Stimulated activated CD8-positive, alpha-beta memory T cell treated with anti-CD3 and anti-CD28 coated beads, Interleukin-4, amount 100 ng/mL, for 4 hours (primary cell): ENCODE measurements at regions not wholly inside any gene's neighbourhood (a gene's known extent, or its start where the extent isn't known, plus 50 kb on each side); places are given as distances from the start of the nearest gene placed in this dataset.

Source experiments
- DNase-seq, 2 donors: peaks; one replicate each; pipeline ENCODE4 v3.0.0-alpha.2; 2020; ENCODE audit warnings: low read depth in 2 of 2, low spot score in 1 of 2

DNA sequence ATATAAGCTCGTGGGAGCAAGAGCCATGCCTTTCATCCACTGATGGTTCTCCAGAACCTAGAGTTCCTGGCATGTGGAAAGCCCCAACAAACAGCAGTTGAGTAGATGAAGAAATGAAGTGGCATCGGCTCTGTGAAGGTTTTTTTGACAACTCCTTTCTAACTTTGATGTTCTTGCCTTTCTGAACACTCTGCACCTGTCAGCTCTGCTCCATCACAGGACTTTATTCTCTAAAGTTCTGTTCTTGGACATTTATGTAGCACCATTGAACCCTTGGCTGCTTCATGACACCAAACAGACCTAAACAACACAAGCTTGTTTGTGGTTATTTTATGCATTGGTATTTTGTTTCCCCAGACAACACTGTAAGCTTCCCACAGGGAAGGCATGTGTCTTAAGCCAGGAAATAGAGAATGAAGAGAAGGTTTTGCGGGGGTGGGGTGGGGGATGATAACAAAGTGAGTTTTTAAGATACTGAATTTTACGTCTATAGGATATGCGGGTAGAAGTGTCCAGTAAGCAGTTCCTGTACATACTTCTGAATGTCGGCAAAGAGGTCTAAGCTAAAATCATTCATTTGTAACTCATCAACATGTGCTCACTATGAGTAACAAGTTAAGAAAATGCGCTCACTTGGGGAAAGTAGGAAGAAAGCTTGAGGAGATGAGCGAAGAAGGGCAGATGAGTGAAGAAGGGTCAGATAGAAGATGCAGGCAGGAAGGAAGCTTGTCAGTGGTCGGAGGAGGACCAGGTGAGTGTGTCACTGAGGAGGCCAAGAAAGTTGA lies 146.0 kb upstream of the PLEKHG7 start:
- DNase-seq = no peak

DNA sequence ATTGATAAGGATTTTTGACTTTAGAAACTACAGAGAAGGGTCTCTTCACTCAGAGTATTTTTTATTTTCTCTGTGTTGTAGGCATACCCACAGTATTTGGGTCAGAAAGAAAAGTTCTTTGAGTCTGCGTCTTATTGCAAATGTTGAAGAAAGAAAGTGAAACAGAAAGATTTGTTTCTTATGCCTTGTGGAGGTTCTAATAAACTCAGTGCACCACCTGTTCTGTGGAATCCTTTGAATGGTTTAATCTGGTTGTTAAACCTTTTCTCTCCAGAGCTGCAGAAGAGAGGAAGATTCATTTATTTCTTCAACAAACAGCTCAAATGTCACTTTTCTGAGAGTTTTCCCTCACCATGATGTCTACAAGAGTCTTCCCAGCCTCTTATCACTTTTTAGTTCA lies 146.6 kb upstream of the PLEKHG7 start:
- DNase-seq = no peak

DNA sequence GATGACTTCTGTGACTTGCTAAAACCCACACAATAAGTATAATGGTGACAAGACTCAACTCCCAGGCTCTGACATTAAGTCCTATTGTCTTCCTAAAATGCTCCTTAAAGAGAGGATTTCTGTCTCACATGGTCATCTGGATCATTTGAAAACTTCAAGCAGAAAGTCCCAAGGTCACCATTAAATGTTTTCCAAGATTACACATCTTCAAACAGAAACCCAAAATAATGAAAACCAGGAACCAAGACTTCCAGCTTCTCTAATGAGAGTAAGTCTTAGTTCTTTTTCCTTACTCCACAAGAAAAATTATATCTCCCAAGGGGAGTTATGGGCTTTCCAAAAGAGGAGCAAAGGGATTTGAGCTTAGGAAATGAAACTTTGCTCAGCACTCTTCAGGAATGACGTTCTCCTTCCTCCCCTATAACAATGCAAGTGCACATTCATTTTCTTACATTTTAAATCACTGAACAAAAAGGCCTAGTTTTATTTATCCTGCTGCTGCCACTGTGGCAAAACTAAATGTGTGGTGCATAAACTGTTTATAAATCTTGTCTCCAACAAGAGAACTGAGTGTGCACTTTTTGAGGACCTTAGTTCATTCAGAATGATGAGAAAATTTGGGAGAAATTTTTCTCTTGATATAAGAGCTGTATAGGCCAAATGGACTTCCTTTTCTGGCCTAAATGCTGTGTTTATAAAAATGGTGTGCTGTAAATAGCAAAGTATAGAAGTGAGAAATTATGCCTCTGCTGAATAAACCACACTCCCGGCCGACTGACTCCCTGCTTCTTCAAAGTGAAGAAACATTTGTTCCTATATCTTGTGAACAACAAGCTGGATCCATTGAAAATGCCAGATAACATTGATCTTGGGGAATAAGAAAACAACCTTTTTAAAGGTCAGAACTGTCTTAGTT lies 148.4 kb upstream of the PLEKHG7 start:
- DNase-seq = no peak

DNA sequence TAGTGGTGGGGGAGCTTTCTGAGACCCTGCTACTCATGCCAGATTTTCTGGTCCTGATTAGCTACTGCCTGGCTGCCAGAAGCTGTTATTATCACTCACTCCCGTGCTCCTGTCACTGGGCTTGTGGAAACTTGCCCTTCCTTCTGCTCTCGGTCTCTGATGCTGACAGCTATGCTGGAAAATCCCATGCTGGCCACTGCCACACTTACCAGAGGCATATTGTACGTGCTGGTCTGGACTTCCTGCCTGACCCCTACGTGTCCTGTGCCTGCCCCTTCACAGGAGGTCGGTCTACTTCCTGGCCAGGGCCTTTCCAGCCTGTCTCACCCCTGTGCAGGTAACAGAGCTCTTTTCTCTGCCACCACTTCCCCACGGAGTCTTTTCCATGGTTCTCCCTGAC lies 149.4 kb upstream of the PLEKHG7 start:
- DNase-seq = no peak

DNA sequence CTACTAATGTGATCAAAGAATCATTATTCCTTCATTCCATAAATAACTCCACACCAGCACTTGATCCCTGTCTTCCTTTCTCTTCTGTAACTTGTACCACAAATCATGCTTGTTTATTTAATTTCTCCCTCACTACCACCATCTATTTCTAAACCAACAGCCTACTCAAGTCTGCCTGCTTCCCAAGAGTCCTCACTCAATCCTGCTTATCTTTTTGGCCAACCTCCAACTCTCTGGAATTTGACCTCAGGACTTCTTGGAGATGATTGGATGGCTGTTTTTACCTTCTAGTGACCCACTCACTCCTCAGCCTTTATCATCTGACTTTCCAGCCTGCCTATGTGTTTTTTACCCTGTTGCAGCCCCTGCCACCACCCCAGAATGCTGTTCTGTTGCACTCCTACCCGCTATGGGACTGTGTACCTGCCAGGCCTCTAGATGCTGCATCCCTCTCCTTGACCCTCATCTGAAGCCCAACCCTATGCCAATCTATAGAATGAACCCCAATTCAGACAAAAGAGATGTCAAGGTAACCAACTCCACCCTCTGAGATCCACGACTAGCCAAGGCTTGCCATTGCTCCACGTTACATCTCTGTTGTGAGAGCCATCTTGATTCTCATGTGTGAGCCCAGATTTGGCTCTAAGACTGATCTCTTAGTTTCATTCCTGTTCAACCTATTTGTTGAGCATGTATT lies 150.2 kb upstream of the PLEKHG7 start:
- no peak for DNase-seq

DNA sequence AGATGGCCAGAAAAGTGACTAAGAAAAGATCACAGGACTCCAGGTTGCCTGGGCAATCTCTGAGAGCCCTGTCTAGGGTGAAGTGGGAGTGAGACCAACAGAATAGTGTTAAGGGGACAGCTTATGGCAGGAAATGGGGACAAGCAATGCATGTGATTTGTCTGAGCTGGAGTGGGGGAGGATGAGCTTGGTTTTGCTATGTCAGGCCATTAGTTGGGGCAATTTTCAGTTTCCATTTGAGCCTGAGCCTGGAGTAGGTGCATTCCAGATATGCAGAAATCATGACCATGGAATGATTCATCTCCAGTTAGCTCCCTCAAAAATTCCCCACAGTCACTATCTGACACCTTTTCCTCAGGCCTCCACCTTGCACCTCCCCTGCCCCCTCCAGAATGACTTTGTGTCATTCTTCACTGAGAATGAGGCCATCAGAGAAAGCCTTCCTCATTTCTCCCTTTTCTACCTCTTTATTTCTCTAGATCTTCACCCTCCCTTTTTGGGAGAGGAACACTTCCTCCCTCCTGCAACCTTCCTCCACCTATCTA lies 150.9 kb upstream of the PLEKHG7 start:
- no peak for DNase-seq

DNA sequence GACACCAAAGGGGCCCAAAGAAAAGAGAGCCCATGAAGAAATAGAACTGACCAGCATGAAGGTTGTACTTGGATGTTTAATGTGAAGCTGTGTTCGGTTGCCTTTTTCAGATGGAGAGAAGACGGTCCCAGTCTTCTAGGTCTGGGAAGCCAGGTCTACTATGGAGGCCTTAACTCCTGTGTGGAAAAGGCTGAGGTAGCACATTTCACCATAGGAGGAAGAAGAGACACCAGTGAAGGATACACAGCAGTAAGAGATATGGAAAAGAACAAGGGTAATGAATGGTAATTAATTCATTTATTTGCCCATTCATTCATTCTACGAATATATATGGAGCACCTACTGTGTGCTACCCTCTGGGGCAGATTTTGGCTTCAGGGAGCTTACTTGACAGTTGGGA lies 151.6 kb upstream of the PLEKHG7 start:
- DNase-seq = no peak

DNA sequence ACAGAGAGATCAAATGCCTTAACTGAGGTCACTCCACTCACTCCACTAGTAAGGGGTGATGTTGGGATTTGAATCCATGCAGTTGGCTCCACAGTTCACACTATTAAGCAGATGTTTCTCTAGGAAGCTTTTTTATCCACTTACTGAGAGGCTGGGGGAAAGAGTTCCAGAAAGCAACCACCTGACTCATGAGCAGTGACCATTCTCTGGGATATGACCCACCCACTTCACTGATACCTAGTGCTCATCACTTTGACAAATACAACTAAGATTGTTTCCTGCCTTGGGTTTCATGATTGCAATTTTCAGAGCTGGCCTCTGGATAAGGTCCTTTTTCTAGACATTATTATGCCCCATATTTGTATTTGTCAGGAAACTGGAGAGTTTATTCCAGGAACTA lies 152.1 kb upstream of the PLEKHG7 start:
- no peak for DNase-seq

DNA sequence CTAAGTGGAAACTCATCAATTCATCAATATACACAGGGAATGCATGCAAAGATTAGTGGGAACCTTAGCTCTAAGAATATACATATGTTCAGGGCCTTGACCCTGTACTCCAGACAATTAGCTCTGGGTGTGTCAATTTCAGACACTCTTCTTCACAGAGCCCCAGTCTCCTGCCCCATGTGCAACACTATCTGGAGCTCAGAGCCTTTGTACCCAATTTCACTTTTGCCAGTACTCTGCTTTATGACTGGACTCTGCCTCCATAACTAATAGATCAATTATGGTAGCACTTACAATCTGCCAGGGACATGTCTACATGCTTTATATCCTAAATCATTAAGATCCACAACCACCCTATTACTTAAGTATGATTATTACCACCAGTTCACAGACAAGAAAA lies 152.5 kb upstream of the PLEKHG7 start:
- DNase-seq = no peak

DNA sequence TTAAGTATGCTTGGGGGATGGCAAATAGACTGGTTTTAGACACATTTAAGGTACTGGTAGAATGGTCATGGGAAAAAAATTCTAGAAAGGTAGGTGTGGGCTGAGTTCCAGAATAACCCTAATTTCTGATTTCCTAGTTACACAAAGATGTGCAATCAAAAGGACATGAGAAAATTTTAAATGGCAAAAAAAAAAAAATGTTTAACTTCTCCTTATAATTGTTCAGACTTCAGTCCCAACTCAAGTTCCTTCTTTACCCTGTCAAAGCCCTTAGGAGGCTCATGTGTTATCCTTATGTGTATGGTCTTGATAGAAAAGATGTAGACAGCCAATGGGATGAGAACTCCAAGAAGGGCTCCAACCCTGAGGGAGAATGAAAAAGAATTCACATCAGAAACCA lies 153.3 kb upstream of the PLEKHG7 start:
- no peak for DNase-seq

DNA sequence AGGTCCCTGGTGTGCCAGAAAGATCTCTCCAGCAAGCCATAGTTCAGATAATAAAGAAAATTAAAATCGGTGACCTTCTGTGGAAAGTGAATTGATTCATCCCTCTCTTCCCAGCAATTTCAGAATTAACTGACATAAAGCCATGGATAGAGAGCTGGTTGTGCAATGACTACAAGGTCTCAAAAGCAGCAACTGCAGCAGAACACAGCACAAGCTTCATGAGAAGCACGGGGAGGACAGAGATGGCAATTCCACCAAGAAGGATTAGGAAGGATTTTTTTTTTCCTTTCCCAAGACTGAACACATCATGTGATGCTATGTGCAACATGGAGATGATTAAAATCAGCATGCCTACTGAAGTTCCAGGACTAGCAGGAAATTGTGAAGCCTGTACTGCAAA lies 154.9 kb upstream of the PLEKHG7 start:
- DNase-seq = no peak

DNA sequence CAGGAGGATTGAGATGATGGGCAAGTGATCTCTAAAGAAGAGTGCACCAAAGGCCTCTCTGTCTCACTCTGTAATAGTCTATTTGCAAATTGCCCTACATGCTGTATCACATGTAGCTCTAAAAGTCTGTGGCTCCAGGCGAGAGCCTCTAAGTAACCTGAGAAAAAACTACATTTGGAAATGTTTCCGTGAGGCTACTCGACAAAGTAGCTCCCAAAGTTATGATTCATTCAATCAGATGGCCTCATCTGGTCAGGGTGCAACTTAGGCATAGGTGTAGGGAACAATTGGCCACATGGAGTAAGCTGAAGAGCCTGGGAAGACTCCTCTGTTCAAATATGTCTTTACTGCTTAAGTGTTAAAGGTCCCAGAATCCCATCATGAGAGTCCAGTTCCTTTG lies 155.4 kb upstream of the PLEKHG7 start:
- no peak for DNase-seq

DNA sequence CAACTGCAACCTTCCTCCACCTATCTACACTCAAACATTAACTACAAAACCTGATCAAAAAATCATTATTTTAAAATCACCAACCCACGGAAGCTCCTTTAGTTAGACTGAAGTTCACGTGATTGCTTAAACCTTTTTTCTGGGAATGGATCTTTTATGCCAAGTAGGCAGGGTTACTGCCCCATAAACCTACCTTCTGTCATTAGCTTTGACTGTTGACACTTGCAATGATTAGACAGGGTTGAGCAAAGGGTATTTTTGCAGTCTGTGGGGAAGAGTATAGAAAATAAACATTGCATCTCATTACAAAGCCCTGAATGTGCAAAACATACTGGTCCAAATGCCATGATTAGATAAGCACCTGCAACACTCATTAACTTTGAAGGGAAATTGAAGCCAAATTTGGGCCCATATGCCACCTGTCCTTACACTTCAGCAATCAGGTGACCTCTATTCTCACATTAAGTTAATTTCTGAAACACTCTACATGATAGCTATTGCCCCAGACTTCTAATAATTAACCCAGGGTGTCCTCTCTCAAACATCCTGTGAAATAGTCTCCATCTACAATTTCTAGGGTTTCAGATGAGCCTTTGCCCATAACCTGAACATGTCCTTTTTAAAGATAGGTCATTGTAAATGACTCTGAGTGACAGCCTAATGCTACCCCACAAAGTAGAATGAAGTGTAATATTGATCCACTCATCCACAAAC lies 156.0 kb upstream of the PLEKHG7 start:
- DNase-seq = no peak

DNA sequence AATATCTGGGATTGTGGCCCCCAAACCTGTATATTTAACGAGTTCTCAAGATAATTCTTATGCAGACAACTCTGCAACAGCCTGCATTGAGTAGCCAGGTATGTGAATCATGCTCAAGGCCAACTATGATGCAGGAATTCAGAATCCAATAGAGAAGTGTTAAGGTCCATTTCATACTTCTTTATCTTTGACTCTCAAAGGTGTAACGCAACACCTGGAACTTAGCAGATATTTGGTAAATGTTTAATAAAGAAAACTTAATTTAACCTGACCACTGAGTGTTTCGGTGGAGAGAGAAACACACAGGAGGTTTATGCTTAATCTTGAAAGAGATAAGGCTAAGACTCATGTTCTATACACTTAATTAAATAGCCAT lies 156.5 kb upstream of the PLEKHG7 start:
- DNase-seq = no peak

DNA sequence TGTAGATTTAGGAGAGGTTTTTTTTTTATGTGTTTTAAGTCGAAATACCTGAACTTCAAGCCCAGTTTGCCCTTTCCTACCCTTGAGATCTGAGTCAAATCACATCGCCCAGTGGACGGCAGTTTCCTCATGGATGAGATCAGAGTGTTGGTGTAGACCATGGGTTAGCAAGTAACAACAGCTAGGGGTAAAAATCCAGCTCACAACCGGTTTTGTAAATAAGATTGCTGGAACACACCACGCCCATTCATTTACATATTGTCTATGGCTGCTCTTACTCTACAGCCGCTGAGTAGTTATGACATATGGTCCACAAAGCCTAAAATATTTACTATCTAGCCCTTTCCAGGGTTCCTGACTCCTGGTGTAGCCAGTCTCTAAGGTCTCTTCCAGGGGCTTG lies 158.5 kb upstream of the PLEKHG7 start:
- no peak for DNase-seq

DNA sequence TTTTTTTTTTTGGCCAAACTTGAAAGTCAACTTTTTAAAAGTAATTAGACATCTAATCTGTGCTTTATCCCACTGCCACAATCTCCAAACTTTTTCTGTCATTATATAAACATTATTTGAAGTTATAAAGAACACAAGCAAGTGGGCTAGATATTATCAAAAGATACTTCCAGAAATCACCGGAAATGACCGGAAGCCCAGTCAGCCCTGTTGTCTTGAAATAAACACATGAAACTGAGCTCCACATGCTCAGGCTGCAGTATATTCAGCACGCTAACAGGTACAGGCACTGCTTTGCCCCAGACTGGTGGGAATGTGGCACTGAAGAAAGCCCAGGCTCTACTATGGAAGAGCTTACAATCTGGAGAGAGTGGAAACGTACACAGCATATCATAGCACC lies 158.9 kb upstream of the PLEKHG7 start:
- DNase-seq = no peak

DNA sequence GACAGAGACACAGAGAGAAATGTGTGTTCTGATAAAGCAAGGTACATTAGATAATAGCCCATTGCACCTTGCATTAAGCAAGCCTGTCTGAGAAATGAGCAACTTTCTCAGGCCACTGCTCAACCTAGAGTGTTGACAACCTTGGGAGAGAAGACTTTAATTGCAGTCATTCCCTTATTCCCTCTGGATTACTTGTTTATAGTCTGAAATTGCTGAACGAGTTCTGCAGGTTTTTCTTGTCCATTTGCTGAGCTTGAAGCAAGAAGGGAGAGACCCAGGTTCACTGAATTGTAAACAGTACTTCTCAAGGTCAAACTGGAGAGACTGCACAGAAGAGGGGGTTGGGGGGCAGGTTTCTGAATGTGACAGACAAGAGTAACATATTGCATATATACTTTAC lies 159.4 kb upstream of the PLEKHG7 start:
- no peak for DNase-seq

DNA sequence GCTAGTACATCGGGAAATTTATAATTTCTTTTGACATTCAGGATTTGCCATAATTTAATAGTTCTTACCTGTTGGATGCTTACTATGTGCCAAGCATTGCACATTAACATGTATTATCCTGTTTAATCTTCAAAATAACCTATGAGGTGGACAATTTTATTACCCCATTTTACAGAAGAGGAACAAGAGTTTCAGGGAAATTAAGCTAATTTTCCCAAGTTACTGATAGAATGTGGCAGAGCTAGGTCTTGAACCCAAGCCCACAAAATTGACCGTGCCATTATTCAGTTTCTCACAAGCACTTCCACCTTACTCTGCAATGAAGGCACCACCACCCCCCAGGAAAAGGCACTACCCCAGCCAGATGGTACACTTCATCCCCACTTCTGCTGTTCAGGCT lies 161.1 kb upstream of the PLEKHG7 start:
- DNase-seq = no peak

DNA sequence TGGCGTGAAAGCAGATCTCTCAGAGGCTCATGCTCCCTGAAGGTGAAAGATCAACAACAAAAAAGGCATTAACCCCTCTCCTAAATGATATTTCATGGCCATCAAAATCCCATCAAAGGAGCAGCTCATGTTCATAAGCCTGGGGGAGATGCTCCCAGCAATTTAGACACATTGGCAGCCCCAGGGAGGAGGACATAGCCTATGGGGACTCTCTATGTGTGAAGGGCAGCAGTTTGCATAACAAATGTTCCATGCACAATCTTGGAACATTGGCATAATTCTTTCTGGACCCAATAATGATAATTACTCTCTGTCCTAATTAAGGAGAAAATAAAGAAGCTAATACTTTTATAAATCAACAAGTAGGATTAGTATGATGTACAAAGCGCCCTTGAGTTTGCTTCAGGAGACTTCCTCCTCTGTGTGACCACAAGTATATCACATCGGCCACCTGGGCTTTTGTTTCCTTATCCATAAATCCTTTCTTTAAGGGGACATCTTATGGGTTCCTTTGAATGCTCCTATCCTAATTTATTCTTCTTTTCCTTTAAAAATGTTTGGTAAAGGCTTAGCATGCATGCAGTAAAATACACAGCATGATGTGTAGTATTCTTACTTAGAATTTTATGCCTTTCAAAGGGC lies 161.9 kb upstream of the PLEKHG7 start:
- DNase-seq = no peak

DNA sequence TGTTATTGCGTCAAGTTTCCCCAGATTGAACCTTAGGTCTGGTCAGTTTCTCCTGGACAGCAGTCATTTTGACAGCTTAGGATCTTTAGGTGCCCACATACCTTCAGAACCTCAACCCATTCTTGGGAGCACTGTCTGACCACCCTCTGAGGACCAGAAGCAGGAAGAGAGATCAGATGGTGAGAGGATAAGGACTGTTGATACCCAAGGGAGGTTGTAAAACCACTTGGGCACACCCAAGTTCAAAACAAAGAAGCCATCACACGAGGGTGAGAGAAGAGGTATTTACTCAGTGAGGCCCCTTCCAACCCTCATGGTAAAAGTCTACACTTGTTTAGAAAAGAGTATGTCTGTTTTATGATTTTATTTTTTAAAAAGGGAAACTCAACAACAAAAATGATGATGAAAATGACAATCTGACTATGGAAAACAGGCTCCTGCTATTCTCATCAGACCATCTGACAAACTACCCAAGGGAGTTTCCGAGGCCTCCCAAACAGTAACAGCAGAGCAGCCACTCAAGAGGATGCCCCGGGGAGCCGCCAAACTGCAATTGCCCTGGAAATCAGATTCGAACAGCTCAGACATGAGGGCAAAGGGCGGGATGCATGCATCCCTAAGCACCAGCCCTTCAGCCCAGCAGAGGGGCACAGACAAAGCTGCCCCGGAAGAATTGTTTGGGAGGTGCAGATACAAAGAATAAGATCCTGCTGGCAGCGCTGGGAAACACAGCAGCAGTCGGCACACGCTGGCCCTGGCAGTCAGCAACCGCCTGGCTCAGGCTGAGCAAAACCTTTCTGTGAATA lies 162.6 kb upstream of the PLEKHG7 start:
- DNase-seq = no peak
